Transverse colon (tissue), 3 donors: ENCODE measurements at regions not wholly inside any gene's neighbourhood (a gene's known extent, or its start where the extent isn't known, plus 50 kb on each side); places are given as distances from the start of the nearest gene placed in this dataset.

ENCODE experiments used
- EP300 ChIP-seq: sonication (generic); formaldehyde crosslinking; IDR thresholded peaks from one replicate; pipeline ENCODE4 v1.6.1; 2017; ENCODE audit warnings: antibody characterized with exemption, low read depth
- POLR2A ChIP-seq: fragments of 450-650 bp; IDR thresholded peaks from one replicate; pipeline ENCODE4 v1.6.1; 2016; ENCODE audit warnings: antibody characterized with exemption, mild to moderate bottlenecking, moderate library complexity
- TF ChIP-seq, protein P1 (sequence below), 5 experiments: fragments of 200-600 bp in 3 of 5; fragments of 450-650 bp in 2 of 5; sonication (generic) in 3 of 5; IDR thresholded peaks; 1 replicate in 2 of 5; 2 replicates in 3 of 5; pipeline ENCODE4 v1.5.1; 2016 to 2017; ENCODE audit warnings: antibody characterized with exemption in 5 of 5, inconsistent platforms in 3 of 5, mild to moderate bottlenecking in 2 of 5, moderate library complexity in 1 of 5

DNA sequence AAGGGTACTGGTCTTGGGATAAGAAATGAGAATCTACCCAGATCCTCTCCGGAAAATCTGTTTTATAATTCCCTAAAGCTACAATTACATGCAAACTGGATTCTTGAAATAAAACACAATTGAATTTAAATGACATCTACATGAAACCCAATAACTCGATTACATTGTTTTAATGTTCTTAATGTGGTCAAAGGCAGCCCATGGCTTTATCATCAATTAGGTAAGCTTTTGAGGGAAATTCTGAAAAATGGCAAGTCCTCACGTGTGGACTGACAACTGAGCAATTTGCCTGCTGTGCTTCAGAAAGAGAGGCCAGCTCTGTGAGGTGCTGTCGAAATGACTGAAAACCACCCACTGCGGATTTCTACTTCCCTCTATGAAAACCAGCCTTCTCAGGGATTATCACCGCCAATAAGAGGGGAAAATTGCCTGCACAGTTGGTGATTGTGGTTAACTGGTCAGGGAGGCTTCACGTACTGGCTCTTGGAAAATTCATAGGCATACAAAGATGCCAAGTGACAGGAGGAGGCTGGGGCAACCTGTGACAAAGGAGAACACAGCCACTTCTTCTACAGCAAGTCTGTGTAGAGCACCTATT lies 200.8 kb upstream of the SLCO3A1 start:
- TF ChIP-seq POLR2A: no peak
- TF ChIP-seq EP300: no peak
- TF ChIP-seq, protein P1, sequence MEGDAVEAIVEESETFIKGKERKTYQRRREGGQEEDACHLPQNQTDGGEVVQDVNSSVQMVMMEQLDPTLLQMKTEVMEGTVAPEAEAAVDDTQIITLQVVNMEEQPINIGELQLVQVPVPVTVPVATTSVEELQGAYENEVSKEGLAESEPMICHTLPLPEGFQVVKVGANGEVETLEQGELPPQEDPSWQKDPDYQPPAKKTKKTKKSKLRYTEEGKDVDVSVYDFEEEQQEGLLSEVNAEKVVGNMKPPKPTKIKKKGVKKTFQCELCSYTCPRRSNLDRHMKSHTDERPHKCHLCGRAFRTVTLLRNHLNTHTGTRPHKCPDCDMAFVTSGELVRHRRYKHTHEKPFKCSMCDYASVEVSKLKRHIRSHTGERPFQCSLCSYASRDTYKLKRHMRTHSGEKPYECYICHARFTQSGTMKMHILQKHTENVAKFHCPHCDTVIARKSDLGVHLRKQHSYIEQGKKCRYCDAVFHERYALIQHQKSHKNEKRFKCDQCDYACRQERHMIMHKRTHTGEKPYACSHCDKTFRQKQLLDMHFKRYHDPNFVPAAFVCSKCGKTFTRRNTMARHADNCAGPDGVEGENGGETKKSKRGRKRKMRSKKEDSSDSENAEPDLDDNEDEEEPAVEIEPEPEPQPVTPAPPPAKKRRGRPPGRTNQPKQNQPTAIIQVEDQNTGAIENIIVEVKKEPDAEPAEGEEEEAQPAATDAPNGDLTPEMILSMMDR (IDR thresholded peaks at IDR 0.05): no peak
